ENCODE measurements at regions not wholly inside any gene's neighbourhood (a gene's known extent, or its start where the extent isn't known, plus 50 kb on each side); places are given as distances from the start of the nearest gene placed in this dataset.

- DNase-seq (ENCODE audit: low spot score in 2 of 2): no peak
- TF ChIP-seq EP300 (IDR thresholded peaks at IDR 0.05) (no peak), POLR2A (IDR thresholded peaks at IDR 0.05) (no peak), CTCF (IDR thresholded peaks at IDR 0.05) (no peak), POLR2AphosphoS5 (IDR thresholded peaks at IDR 0.05) (no peak)
- Histone ChIP-seq H3K36me3 (no peaks in the 10 kb centered on the region), H3K27ac (no peak overlapping the region), H3K4me3 (no peak overlapping the region), H3K9me3 (no peaks in the 10 kb centered on the region), H3K27me3 (no peaks in the 10 kb centered on the region), H3K4me1 (no peaks in the 10 kb centered on the region)
- WGBS: 88% methylated on average over 1 of the region's 1 CpG
Observed at GRCh38 chr16:55204069-55204468, 119.9 kb upstream of the IRX6 start.

- WGBS: 85% methylated on average over 2 of the region's 2 CpGs
- no peak for TF ChIP-seq EP300 (IDR thresholded peaks at IDR 0.05)
- TF ChIP-seq POLR2AphosphoS5 (IDR thresholded peaks at IDR 0.05): no peak
- H3K4me3 ChIP-seq: no peak overlapping the region
Observed at GRCh38 chr16:55204923-55205322, 119.1 kb upstream of the IRX6 start.

GRCh38 chr16:55207693-55208428 is 116.1 kb upstream of the IRX6 start:
- Histone ChIP-seq H3K36me3 (no peaks in the 10 kb centered on the region), H3K4me3 (no peak overlapping the region), H3K4me1 (no peaks in the 10 kb centered on the region), H3K27me3 (no peaks in the 10 kb centered on the region), H3K9me3 (no peaks in the 10 kb centered on the region), H3K27ac (no peak overlapping the region)
- no peak for DNase-seq (ENCODE audit: low spot score in 2 of 2)
- 85% methylated on average over 5 of the region's 7 CpGs for WGBS
- TF ChIP-seq CTCF (IDR thresholded peaks at IDR 0.05) (no peak), EP300 (IDR thresholded peaks at IDR 0.05) (no peak), POLR2AphosphoS5 (IDR thresholded peaks at IDR 0.05) (no peak), POLR2A (IDR thresholded peaks at IDR 0.05) (no peak)

More at GRCh38 chr16:55204923-55205322, 119.1 kb upstream of the IRX6 start:
- Histone ChIP-seq H3K4me1 (no peaks in the 10 kb centered on the region), H3K9me3 (no peaks in the 10 kb centered on the region), H3K27ac (no peak overlapping the region), H3K36me3 (no peaks in the 10 kb centered on the region), H3K27me3 (no peaks in the 10 kb centered on the region)
- no peak for DNase-seq (ENCODE audit: low spot score in 2 of 2)

- Histone ChIP-seq H3K27me3 (no peaks in the 10 kb centered on the region), H3K27ac (no peak overlapping the region), H3K4me3 (no peak overlapping the region), H3K9me3 (no peaks in the 10 kb centered on the region), H3K4me1 (no peaks in the 10 kb centered on the region), H3K36me3 (no peaks in the 10 kb centered on the region)
- no peak for DNase-seq (ENCODE audit: low spot score in 2 of 2)
- WGBS: 88% methylated on average over 6 of the region's 6 CpGs
- TF ChIP-seq EP300 (IDR thresholded peaks at IDR 0.05): no peak
- TF ChIP-seq POLR2A (IDR thresholded peaks at IDR 0.05): no peak
- no peak for TF ChIP-seq POLR2AphosphoS5 (IDR thresholded peaks at IDR 0.05)
- TF ChIP-seq CTCF (IDR thresholded peaks at IDR 0.05): no peak
Observed at GRCh38 chr16:55209626-55210025, 114.4 kb upstream of the IRX6 start.

GRCh38 chr16:55212791-55213190 is 111.2 kb upstream of the IRX6 start:
- no peaks in the 10 kb centered on the region for H3K36me3 ChIP-seq

More at GRCh38 chr16:55212791-55213190, 111.2 kb upstream of the IRX6 start:
- Histone ChIP-seq H3K4me3 (no peak overlapping the region), H3K27ac (no peak overlapping the region), H3K4me1 (no peaks in the 10 kb centered on the region), H3K9me3 (no peaks in the 10 kb centered on the region), H3K27me3 (no peaks in the 10 kb centered on the region)
- DNase-seq (ENCODE audit: low spot score in 2 of 2): no peak
- TF ChIP-seq EP300 (IDR thresholded peaks at IDR 0.05) (no peak), CTCF (IDR thresholded peaks at IDR 0.05) (no peak), POLR2A (IDR thresholded peaks at IDR 0.05) (no peak), POLR2AphosphoS5 (IDR thresholded peaks at IDR 0.05) (no peak)
- 79% methylated on average over 2 of the region's 2 CpGs for WGBS
